GM18507 (cell line): ENCODE measurements at regions not wholly inside any gene's neighbourhood (a gene's known extent, or its start where the extent isn't known, plus 50 kb on each side); places are given as distances from the start of the nearest gene placed in this dataset.
"Not testable (repeated sequence)": the region's sequence is repeated elsewhere in the genome, so short reads cannot be mapped to it uniquely, and the experiment has no call there.

Experiments
- DNase-seq: peaks from one replicate; pipeline ENCODE4 v3.0.0; 2011; ENCODE audit warnings: low read depth; ENCODE audit not compliant: insufficient read length; ENCODE audit errors: extremely low spot score
- FAIRE-seq: peaks from 2 replicates; lab custom pipeline; 2011; peaks lifted over from hg19 to GRCh38; lab: Jason Lieb, UNC

DNA sequence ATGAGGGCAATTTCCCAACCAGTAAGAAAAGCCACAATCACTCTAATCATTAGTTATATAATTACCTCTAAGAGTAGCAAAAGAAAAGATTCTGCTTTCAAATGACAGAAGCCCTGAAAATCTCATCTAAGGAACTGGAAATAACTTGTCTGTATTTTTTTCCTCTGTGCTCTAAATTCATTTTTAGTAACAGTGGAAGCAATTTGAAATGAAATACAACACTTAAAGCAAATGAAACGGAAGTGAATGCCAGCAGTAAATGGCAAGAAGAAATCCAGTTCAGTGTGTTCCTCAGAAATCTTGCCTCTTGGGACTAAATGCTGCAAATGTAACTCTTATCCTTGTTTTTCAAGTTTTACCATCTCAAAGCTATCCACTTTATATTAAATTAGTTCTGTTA is 294.9 kb downstream of the TAF11L14 start:
- DNase-seq (no peak), FAIRE-seq (no peak)

DNA sequence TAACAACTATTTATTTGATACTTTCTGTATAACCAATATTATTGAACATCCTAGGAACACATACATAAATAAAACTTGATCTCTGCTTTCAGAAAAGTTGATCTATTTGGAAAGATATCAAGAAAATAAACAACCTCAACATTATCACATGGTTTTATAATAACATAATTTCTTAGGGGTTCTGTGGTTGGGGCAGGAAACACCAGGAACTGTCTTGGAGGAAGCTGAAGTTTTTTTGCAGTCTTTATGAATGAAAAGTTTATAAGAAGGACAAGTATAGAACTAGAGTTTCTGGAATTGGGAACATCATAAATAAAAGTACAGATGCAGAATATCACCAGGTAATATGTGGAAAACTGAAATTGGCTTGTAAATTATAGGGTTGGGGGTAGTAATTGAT is 296.1 kb downstream of the TAF11L14 start:
- FAIRE-seq (no peak), DNase-seq (no peak)

DNA sequence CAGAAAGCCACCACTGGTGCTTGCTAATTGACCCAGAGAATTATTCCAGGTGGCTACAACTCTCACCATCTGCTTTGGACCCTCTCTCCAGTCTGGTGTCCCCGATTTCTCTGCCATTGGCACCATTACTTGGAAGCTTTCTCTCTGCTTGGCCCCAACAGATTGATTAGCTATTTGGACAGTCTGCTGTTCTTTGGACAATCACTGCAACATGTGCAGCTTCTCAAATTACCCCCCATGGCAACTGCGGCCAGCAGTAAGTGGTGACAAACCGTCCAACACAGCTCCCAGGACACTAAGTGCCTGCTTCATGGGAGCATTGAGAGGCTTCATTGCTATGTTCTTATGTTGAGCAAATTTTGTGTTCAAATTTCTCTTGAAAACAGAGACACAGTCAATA is 309.8 kb downstream of the TAF11L14 start:
- no peak for DNase-seq
- no peak for FAIRE-seq

DNA sequence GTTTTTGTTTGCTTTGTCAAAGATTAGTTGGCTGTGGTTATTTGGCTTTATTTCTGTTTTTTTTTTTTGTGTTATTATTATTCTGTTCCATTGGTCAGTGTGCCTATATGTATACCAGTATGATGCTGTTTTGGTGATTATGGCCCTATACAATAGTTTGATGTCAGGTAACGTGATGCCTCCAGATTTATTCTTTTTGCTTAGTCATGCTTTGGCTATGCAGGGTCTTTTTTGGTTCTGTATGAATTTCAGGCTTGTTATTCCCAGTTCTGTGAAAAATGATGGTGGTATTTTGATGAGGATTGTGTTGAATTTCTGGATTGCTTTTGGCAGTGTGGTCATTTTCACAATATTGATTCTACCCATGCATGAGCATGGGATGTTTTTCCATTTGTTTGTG is 312.8 kb downstream of the TAF11L14 start:
- FAIRE-seq, result no peak
- no peak for DNase-seq

DNA sequence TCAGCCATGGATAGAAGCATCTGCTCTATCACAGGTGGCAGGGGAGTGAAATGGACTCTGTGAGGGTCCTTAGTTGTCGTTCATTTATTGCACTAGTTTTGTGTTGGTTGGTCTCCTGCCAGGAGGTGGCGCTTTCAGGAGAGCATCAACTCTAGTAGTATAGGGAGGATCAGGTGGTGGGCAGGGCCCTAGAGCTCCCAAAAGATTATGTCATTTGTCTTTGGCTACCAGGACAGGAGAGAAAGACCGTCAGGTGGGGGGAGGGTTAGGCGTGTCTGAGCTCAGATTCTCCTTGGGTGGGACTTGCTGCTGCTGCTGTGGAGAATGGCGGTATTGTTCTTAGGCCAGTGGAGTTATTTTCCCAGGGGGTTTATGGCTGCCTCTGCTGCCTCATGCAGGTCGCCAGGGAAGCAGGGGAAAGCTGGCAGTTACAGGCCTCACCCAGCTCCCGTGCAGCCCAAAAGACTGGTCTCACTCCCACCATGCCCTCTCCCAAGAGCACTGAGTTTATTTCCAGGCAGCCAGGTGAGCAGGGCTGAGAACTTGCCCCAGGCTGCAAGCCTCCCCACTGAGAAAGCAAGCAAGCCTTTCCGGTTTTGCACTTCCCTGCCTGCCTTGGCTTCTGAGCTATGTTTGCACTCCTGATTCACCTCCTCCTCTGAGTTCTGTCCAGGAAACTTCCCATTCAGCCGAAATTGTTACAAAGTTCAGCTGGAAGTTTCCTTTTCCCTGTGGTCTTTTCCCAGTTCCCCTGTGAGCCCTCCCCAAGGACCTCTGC is 317.3 kb downstream of the TAF11L14 start:
- FAIRE-seq (no peak), DNase-seq (no peak)

DNA sequence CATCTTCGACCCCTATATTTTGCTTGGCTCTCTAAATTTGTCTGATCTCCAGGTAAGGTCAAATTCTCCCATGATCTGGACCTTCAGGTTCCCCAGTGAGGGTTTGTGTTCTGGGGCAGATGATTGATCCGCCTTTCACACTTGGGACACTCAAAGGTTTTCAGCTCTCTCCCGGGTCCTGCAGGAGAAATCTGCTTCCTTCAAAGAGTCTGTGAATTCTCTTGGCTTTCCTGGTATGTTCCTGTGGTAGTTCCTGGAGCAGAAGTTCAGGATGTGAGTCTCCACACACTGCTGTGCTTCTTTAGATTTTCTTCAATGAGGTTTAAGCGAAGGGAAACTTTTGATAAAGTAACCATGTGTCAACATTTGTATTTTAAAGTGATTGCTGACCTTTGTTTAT is 318.0 kb downstream of the TAF11L14 start:
- no peak for DNase-seq
- FAIRE-seq, result no peak

DNA sequence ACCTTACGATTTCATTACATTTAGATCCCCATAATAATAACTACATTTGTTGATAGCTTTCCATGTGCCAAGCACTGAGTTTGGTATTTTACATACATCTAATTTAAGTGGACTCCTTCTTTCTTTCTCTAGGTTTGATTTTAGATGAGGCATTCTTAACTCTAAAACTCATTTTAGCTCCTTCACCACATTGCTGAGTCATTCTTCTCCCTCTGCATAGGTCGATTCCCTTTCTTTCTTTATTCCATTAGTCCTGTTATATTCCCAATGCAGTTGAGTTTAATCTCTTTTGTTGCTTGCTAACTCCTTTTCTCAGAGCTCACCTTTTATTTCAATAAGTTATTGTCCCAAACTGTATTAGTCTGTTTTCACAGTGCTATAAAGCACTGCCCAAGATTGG is 329.8 kb downstream of the TAF11L14 start:
- FAIRE-seq (no peak), DNase-seq (no peak)

DNA sequence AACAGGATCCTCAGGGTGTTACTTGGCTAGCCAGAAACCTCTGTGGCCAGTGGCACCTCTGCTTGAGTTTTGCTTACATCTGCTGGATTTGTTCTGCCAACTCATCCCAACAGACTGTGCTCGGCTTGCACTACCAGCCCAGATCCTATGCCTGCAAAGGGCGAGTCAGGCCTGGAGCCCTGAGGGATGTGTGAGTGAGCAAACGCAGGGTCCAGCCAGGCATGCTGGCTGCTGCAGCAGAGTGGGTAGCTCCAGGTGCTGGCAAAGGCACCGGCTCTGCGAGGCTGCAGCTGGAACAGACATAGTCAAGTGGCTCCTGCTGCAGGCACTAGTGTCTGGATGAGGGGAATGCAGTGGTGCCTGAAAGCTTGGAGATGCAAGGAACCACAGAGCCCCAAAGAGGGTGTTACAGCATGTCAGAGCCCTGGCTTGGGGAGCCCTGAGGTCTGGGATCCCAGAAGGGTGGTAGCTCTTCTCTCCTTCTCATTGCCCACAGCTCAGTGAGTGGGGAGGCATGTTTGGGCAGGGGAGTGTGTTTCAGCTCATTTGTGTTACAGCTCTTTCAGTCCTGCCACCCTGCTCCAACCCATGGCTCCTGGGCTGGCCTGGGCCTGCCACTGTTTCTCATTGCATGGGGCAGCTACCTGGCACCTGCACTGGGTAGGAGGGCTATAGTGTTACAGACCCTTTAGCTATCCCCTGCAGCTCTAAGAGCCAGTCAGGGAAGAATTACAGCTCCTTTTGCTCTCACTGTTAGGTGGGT is 332.6 kb downstream of the TAF11L14 start:
- no peak for FAIRE-seq

DNA sequence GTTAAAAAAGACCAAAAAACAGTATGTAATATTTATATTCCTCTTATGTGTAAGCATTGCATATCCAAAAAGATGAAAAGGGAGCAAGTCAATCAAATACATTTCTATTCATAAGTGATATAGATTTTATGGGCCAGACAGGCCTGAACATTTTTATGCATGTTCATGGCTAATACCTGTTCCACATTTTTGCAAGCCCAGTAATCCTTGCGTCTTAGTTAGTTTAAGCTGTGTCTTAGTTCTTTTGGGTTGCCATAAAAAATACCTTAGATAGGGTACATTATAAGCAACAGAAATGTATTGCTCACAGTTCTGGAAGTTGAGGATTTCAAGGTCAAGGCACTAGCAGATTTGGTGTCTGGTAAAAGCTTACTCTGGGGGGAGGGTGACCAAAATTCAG is 342.1 kb downstream of the TAF11L14 start:
- DNase-seq (no peak), FAIRE-seq (no peak)

More for the DNA sequence above, 332.6 kb downstream of the TAF11L14 start:
- DNase-seq, result no peak

DNA sequence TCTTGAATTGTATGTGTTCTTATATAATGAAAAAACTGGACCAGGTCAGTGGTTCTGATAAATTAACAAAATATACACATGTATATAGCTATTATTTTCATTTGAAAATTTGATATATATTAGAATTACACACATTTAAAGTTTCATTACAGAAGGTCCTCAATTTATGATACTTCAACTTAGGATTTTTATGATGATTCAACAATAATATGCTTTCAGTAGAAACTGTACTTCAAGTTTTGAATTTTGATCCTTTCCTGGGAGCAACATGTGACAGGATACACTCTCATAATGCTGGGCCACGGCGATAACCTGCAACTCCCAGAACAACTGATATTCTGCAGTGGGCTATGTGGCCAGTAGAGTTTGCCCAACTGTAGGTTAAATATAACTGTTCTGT is 344.7 kb downstream of the TAF11L14 start:
- DNase-seq, result no peak
- FAIRE-seq, result no peak

DNA sequence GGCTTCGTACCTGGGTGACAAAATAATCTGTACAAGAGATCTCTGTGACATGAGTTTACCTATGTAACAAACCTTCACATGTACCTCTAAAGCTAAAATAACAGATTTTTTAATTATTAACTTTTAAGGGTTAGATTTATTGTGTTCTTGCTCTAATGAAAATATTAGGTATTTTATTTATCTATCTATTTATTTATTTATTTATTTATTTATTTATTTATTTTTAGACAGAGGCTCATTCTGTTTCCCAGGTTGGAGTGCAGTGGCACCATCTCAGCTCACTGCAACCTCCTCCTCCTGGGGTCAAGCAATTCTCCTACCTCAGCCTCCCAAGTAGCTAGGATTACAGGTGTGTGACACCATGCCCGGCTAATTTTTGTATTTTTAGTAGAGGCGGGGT is 348.4 kb downstream of the TAF11L14 start:
- not testable (repeated sequence) for DNase-seq, FAIRE-seq

DNA sequence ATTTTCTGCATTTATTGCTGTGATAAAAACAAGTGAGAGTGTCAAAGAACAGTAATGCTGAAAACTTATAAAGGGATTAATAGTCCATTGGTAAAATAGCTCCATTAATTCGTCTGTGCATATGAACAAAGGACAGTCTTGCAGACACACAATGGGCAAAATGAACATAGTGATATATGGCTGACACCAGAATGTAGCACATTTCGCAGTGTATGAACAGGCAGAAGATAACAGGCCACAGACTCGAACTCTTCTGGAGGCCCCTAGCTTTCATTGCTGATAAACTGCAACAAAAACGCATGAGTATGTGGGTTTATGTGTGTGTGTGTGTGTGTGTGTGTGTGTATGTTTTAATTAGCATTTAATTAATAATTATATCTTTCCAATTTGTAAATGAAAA is 354.8 kb downstream of the TAF11L14 start:
- no peak for DNase-seq
- FAIRE-seq, result no peak

DNA sequence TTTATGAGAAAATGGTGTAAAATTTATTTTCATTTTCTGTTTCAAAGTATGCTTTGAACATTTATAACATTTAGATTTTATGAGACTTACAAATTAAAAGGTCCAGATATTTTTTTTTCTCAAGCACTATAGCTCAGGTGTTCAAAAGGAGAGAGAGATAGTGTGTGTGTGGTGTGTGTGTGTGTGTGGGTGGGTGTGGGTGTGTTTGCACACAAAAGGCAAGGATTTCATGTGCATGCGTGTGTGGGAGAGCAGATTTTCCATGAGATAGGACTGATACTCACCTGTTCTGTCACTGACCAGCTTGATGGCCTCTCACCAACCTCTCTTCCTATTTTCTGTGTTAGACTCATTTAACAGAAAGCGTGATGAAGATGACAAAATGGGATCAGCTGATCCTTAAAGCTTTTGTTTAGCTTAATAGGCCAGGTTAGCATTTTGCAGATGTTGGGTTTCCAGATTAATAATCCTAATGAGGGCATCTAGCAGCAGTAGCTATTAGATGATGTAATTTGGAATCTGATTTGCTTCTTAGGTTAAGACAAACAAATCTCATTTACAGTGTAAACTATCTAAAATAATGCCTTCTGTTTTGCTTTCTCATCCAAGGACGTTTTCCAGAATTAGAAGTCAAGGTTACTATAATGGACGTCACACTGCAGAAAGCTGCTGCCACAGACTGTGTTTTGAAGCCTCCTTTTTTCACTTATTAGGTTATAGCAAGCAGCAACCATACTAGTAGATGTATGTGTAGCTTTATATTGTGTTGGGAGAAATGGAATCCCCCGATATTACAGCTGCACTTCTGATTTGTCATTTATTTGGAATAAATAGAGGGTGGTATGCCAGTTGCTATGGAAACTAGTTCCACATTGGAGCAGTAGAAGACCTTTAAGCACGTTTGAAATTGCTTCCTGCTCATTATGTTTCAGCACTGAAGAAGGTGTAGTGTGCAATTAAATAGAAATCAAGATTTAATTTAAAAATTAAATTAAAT is 355.6 kb downstream of the TAF11L14 start:
- DNase-seq (no peak), FAIRE-seq (no peak)

DNA sequence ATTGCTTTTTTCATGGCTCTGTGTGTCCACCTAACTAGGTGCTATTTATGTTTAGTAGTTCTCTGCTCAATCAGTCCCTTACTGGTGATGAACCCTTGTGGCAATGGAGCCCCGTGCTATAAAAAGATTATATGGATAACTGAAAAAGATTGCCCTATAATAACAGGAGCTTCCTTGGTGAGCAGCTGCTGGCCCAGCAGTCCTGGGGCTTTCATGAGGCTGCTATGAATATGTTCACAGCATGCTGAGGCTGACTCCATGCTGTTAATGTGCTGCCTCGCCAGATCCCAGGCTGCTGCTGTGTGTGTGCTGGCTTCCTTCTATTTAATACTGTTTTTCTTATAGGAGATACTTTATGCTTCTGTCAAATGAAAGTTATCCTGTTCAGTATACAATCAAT is 357.5 kb downstream of the TAF11L14 start:
- no peak for DNase-seq
- FAIRE-seq, result no peak

DNA sequence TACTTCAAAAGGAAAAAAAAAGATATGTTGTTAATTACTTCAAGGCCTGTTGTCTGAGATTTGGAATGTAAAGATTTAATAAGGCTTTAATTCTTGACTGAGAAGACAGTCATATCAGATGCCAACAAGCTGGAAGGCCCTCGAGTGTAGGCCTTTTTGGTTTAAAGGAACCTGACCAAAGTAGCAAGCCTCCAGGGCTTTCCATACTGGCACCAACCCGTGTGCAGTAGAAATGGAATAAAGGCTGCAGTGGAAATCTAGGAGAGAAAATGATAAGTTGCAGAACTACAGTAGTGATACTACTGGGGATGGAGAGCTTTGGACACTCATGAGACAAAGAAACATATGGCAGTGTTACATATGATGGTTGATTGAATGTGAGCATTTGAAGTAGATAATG is 358.0 kb downstream of the TAF11L14 start:
- no peak for DNase-seq

DNA sequence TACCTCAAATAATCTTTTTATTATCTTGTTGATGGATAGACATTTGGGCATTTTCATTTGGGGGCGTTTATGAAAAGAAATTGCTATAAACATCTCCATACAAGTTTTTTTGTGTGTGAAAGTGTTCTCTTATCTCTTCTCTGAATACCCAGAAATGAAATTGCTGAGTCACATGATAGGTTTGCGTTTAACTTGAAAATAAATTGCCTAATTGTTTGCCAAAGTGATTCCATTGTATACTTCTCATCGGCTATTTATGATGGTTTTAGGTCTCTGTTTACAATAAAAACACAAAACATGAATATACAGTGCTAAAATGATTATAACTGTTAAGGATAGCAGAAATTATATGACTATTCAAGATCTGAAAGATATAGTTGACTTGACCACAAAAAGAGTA is 361.7 kb downstream of the TAF11L14 start:
- FAIRE-seq (no peak), DNase-seq (no peak)

More for the DNA sequence above, 358.0 kb downstream of the TAF11L14 start:
- no peak for FAIRE-seq

DNA sequence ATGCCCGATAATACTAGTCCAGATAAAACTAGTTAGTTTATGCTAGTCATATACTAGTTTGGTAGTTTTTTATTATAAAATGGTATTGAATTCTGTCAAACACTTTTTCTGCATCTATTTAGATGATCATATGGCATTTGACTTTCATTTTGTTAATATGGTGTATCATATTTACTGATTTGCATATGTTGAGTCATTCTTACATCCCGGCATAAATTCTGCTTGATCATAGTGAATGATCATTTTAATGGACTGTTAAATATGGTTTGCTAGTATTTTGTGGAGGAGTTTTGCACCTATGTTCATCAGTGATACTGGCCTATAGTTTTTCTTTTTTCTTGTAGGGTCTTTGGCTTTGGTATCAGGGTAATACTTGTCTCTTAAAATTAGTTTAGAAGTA is 365.6 kb downstream of the TAF11L14 start:
- no peak for DNase-seq
- no peak for FAIRE-seq

DNA sequence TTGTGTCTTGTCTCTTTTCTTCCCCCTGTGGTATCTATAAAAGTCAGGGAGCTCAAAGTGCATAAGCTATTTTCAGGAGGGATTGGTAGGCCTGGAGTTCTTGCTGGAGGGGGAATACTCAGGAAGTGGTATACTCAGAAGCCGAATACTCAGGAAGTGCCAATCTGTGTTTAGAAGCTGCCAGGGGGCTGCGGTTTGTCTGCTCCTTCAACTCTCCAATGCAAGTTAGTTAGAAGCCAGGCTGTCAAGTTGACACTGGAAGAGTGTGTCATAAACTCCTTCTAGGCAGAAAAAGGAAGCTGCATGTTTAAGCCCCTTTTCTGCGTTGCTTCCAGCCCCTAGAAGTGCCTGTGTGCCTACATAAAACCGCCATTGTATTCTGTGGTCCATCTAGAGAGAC is 366.5 kb downstream of the TAF11L14 start:
- FAIRE-seq (no peak), DNase-seq (no peak)

DNA sequence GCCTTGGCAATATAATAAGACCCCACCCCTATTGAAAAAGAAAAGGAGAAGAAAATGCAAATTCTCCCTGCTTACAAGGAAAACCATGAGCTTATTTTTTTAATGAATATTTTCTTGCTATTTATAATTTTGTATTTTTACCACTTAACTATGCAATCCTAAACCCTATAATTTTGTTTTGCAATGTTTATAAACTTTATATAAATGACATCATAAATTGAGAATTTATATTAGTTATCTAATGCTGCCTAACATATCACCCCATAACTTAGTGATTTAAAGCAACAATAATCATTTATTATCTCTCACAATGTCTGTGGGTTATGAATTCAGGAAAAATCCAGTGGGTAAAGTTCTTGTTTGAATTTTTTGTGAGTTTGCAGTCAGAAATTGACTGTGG is 369.1 kb downstream of the TAF11L14 start:
- DNase-seq (no peak), FAIRE-seq (no peak)

DNA sequence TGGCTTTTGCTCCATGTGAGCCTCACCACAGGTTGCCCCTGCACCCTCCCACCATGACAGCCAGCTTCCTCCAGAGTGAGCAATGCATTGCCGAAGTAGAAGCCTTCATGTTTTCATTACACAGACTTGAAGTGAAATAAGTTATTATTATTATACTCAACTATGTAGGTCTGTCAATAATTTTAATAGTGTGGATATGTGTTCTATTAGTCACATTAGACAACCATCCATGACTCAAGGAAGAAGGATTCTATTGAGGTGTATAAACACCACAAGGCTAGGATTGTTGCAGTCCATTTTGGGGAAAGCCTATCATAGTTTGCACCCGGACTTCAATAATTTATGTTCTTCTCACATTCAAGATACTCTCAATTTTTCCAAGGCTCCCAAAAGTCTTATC is 369.5 kb downstream of the TAF11L14 start:
- no peak for DNase-seq
- no peak for FAIRE-seq
